ENCODE measurements at regions not wholly inside any gene's neighbourhood (a gene's known extent, or its start where the extent isn't known, plus 50 kb on each side); places are given as distances from the start of the nearest gene placed in this dataset.

GRCh38 chr6:15953152-15953880 is 175.6 kb upstream of the MYLIP start:
- 0 out of 2 replicates have a peak overlapping the region, but pooled peaks have one; percentile 10 for H3K4me2 ChIP-seq (ENCODE audit: low read length)
- peaks cover 31% of the 10 kb centered on the region for H3K4me1 ChIP-seq (ENCODE audit: insufficient read depth, low read length, poor library complexity, severe bottlenecking)
- no peaks in the 10 kb centered on the region for H3K36me3 ChIP-seq (ENCODE audit: insufficient read depth, low read length)
- ChIA-PET CTCF (ENCODE audit: unreplicated experiment) (no interaction called here), POLR2A (interaction anchor here (0.5 to 1.1 kb wide), 3 partner anchors 35 to 234 kb away, joined by 3 read pairs; no protein-coding TSS in a partner anchor)
- no TSS peak for BruUV-seq (replicated peaks)
- TF ChIP-seq, protein P1, sequence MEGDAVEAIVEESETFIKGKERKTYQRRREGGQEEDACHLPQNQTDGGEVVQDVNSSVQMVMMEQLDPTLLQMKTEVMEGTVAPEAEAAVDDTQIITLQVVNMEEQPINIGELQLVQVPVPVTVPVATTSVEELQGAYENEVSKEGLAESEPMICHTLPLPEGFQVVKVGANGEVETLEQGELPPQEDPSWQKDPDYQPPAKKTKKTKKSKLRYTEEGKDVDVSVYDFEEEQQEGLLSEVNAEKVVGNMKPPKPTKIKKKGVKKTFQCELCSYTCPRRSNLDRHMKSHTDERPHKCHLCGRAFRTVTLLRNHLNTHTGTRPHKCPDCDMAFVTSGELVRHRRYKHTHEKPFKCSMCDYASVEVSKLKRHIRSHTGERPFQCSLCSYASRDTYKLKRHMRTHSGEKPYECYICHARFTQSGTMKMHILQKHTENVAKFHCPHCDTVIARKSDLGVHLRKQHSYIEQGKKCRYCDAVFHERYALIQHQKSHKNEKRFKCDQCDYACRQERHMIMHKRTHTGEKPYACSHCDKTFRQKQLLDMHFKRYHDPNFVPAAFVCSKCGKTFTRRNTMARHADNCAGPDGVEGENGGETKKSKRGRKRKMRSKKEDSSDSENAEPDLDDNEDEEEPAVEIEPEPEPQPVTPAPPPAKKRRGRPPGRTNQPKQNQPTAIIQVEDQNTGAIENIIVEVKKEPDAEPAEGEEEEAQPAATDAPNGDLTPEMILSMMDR (conservative IDR thresholded peaks at IDR 0.05; ENCODE audit: low read length): no peak
- no peak for TF ChIP-seq EZH2phosphoT487 (IDR thresholded peaks at IDR 0.05; ENCODE audit: borderline replicate concordance, low read depth, low read length)
- H3K9me3 ChIP-seq (ENCODE audit: low read length): no peaks in the 10 kb centered on the region
- DNase-seq (ENCODE audit: low spot score): no peak
- intact Hi-C loops (cut with micrococcal nuclease; ENCODE audit: unreplicated experiment): no loop called here
- H3K9me2 ChIP-seq (ENCODE audit: insufficient read depth, low read length): no peaks in the 10 kb centered on the region
- no peak overlapping the region for H3K4me3 ChIP-seq (ENCODE audit: low read depth, low read length, poor library complexity, severe bottlenecking)
- H2AFZ ChIP-seq (ENCODE audit: low read length): peak overlapping the region; percentile 68; the same call in 1 of the 2 replicates
- H3K79me2 ChIP-seq (ENCODE audit: insufficient read depth, low read depth, low read length): no peaks in the 10 kb centered on the region
- no peak overlapping the region for H3K27ac ChIP-seq (ENCODE audit: low read depth, low read length, poor library complexity, severe bottlenecking)
- H4K20me1 ChIP-seq (ENCODE audit: insufficient read depth, low read length): no peaks in the 10 kb centered on the region

DNA sequence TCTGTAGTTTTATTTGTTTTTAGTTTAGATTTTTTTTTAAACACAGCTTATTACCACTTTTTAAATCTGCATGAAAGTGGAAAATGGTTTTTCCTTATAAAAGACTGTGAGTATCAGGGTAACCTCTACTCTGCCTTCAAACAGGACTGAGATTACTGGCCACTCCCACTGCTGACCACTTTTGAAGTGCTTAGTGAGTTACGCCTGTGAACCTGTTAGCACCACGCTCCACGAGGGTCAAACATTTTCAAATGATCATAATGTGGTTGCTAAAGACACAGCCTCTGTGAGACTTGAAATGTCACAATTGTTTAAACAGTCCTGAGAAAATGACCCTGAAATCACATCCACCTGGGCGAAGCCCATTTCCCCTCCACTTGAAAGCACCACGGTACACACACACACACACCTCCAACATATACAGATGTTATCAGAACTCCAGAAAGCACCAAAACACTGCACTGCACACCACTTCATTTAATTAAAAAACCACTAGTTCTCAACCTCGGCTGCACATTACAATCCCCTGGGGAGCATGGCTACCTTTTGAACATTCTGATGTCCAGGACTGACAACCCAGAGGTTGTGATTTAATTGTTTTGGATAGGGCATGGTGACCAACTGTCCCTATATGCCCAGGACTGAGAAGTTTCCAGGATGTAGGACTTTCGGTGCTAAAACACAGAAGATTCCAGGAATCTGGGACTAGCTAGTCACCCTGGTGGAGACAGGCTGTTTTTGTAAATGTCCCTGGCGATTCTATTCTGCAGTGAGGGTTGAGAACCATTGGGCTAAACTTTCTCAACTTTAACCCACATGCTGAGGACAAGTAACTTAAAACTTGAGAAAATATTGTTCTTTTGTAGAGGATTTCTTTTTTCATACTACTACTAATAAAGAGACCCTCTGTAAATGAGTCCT is 176.4 kb upstream of the MYLIP start:
- no peak for DNase-seq (ENCODE audit: low spot score)
- POLR2A ChIA-PET: interaction anchor here (0.5 to 0.7 kb wide), 3 partner anchors 27 to 120 kb away, joined by 3 read pairs; no protein-coding TSS in a partner anchor
- no peaks in the 10 kb centered on the region for H3K79me2 ChIP-seq (ENCODE audit: insufficient read depth, low read depth, low read length)
- no peak overlapping the region for H3K27ac ChIP-seq (ENCODE audit: low read depth, low read length, poor library complexity, severe bottlenecking)
- no peak overlapping the region for H3K4me2 ChIP-seq (ENCODE audit: low read length)
- CTCF ChIA-PET (ENCODE audit: unreplicated experiment): interaction anchor here (0.6 kb wide), 1 partner anchor 46 kb away, joined by 4 read pairs; no protein-coding TSS in a partner anchor
- no peak overlapping the region for H3K4me3 ChIP-seq (ENCODE audit: low read depth, low read length, poor library complexity, severe bottlenecking)
- intact Hi-C loops (cut with micrococcal nuclease; ENCODE audit: unreplicated experiment): no loop called here
- TF ChIP-seq, protein P1 (conservative IDR thresholded peaks at IDR 0.05; ENCODE audit: low read length): no peak
- TF ChIP-seq EZH2phosphoT487 (IDR thresholded peaks at IDR 0.05; ENCODE audit: borderline replicate concordance, low read depth, low read length): no peak
- peak overlapping the region; percentile 68; the same call in 1 of the 2 replicates for H2AFZ ChIP-seq (ENCODE audit: low read length)
- BruUV-seq (replicated peaks): no TSS peak
- no peaks in the 10 kb centered on the region for H3K36me3 ChIP-seq (ENCODE audit: insufficient read depth, low read length)
- no peaks in the 10 kb centered on the region for H3K9me3 ChIP-seq (ENCODE audit: low read length)
- peaks cover 31% of the 10 kb centered on the region for H3K4me1 ChIP-seq (ENCODE audit: insufficient read depth, low read length, poor library complexity, severe bottlenecking)
- no peaks in the 10 kb centered on the region for H4K20me1 ChIP-seq (ENCODE audit: insufficient read depth, low read length)
- no peaks in the 10 kb centered on the region for H3K9me2 ChIP-seq (ENCODE audit: insufficient read depth, low read length)

Data from OCI-LY7 (cell line).